Hypothalamus (tissue), 51 donors: ENCODE measurements at regions not wholly inside any gene's neighbourhood (a gene's known extent, or its start where the extent isn't known, plus 50 kb on each side); places are given as distances from the start of the nearest gene placed in this dataset.

Source experiments
- DNase-seq, 51 donors: peaks; one replicate each; lab custom pipeline; 2025; lab: John Stamatoyannopoulos, UW

GRCh38 chr9:105828171-105828570 lies 133.8 kb downstream of the TMEM38B start:
- no peak for DNase-seq

GRCh38 chr9:105828596-105829213 lies 134.4 kb downstream of the TMEM38B start:
- DNase-seq, result no peak

- no peak for DNase-seq
These were observed 136.1 kb downstream of the TMEM38B start for GRCh38 chr9:105830461-105830860.

- DNase-seq, result no peak
These were observed 137.9 kb downstream of the TMEM38B start for GRCh38 chr9:105832096-105832710.

- no peak for DNase-seq
These were observed 139.1 kb downstream of the TMEM38B start for GRCh38 chr9:105833271-105833975.

- DNase-seq, result no peak
These were observed 140.1 kb downstream of the TMEM38B start for GRCh38 chr9:105834404-105834803.

- no peak for DNase-seq
These were observed 141.4 kb downstream of the TMEM38B start for GRCh38 chr9:105835721-105836120.

- DNase-seq, result no peak
These were observed 142.8 kb downstream of the TMEM38B start for GRCh38 chr9:105836936-105837660.

- no peak for DNase-seq
These were observed 147.2 kb downstream of the TMEM38B start for GRCh38 chr9:105841562-105841961.

- peak in 12 of 51 donors; percentile 1 to 34 (median 10) for DNase-seq
These were observed 147.8 kb downstream of the TMEM38B start for GRCh38 chr9:105842023-105842644.

GRCh38 chr9:105846825-105847224 lies 152.5 kb downstream of the TMEM38B start:
- DNase-seq, result no peak

- no peak for DNase-seq
These were observed 156.6 kb downstream of the TMEM38B start for GRCh38 chr9:105850852-105851500.

- no peak for DNase-seq
These were observed 159.9 kb downstream of the TMEM38B start for GRCh38 chr9:105854026-105854782.

- no peak for DNase-seq
These were observed 160.7 kb downstream of the TMEM38B start for GRCh38 chr9:105854783-105855724.

- no peak for DNase-seq
These were observed 161.6 kb downstream of the TMEM38B start for GRCh38 chr9:105855987-105856386.

GRCh38 chr9:105858006-105858690 lies 163.8 kb downstream of the TMEM38B start:
- no peak for DNase-seq

GRCh38 chr9:105858877-105859276 lies 164.5 kb downstream of the TMEM38B start:
- DNase-seq, result no peak
